A549 (cell line): ENCODE measurements at regions not wholly inside any gene's neighbourhood (a gene's known extent, or its start where the extent isn't known, plus 50 kb on each side); places are given as distances from the start of the nearest gene placed in this dataset.

Experiments
- CTCF ChIP-seq: fragments of >200 bp; sonication (Bioruptor Twin); formaldehyde crosslinking; IDR thresholded peaks from 3 replicates; pipeline ENCODE4 v1.5.1; 2016
- HMGXB4 ChIP-seq: fragments of 250-450 bp; sonication (Bioruptor Pico); IDR thresholded peaks from 2 replicates; pipeline ENCODE4 v1.5.0; 2021; ENCODE audit warnings: mild to moderate bottlenecking, moderate library complexity, borderline replicate concordance
- MAZ ChIP-seq: fragments of 150-350 bp; IDR thresholded peaks from 2 replicates; pipeline ENCODE4 v1.6.1; 2014; ENCODE audit warnings: antibody characterized with exemption, low read depth, low read length, borderline replicate concordance
- POLR2A ChIP-seq: IDR thresholded peaks from 2 replicates; pipeline ENCODE4 v1.6.1; 2012; ENCODE audit warnings: mild to moderate bottlenecking, low read length
- RAD21 ChIP-seq, 2 experiments: fragments of >200 bp in 1 of 2; sonication (Bioruptor Twin) in 1 of 2; formaldehyde crosslinking in 1 of 2; IDR thresholded peaks in 1 of 2; conservative IDR thresholded peaks in 1 of 2; 2 replicates in 1 of 2; 3 replicates in 1 of 2; pipeline ENCODE4 v1.6.1; 2012 to 2018; ENCODE audit warnings: inconsistent platforms in 1 of 2
- SMC3 ChIP-seq: fragments of >200 bp; sonication (Bioruptor Twin); formaldehyde crosslinking; IDR thresholded peaks from 3 replicates; pipeline ENCODE4 v1.6.1; 2018; ENCODE audit warnings: inconsistent platforms

GRCh38 chr3:96410006-96410730 is 404.2 kb upstream of the EPHA6 start:
- no peak for TF ChIP-seq CTCF
- TF ChIP-seq POLR2A, result no peak
- TF ChIP-seq SMC3, result no peak
- TF ChIP-seq MAZ, result no peak
- TF ChIP-seq RAD21 (conservative IDR thresholded peaks at IDR 0.05 in 1 of 2, IDR thresholded peaks at IDR 0.05 in 1 of 2), result no peak
- TF ChIP-seq HMGXB4, result no peak
